Adrenal gland (tissue), 9 donors: ENCODE measurements at regions not wholly inside any gene's neighbourhood (a gene's known extent, or its start where the extent isn't known, plus 50 kb on each side); places are given as distances from the start of the nearest gene placed in this dataset.
A peak's percentile ranks its signal among the peaks of the same experiment; 100 is the strongest.

Source experiments
- DNase-seq, 7 donors: peaks; one replicate each; pipeline ENCODE4 v3.0.0-alpha.2; 2019 to 2020
- H3K27ac ChIP-seq, 5 donors: fragments of 200-600 bp; sonication (generic) in 4 of 5; 1 replicate in 3 of 5; 2 replicates in 2 of 5; pipeline versions ENCODE4 v1.5.1 to v1.8.0; 2016 to 2020; ENCODE audit warnings: mild to moderate bottlenecking in 1 of 5
- H3K27me3 ChIP-seq: fragments of 200-600 bp; 2 replicates; pipeline ENCODE4 v1.8.0; 2021
- H3K36me3 ChIP-seq, 2 donors: fragments of 200-600 bp; replicated peaks in 1 of 2; 1 replicate in 1 of 2; 2 replicates in 1 of 2; pipeline versions ENCODE4 v1.5.1 to v1.8.0; 2018 to 2022
- H3K4me1 ChIP-seq, 2 donors: fragments of 200-600 bp; replicated peaks in 1 of 2; 1 replicate in 1 of 2; 2 replicates in 1 of 2; pipeline versions ENCODE4 v1.5.1 to v1.8.0; 2018 to 2021
- H3K4me3 ChIP-seq, 4 donors: fragments of 200-600 bp; sonication (generic) in 3 of 4; one replicate each; pipeline ENCODE4 v1.5.1; 2016 to 2018
- H3K9me3 ChIP-seq, 3 donors: fragments of 200-600 bp; sonication (generic) in 1 of 3; replicated peaks in 1 of 3; 1 replicate in 2 of 3; 2 replicates in 1 of 3; pipeline versions ENCODE4 v1.5.1 to v1.8.0; 2016 to 2021
- POLR2A ChIP-seq, 2 donors: fragments of 450-650 bp; IDR thresholded peaks; one replicate each; pipeline ENCODE4 v1.6.1; 2017; ENCODE audit warnings: antibody characterized with exemption in 2 of 2, mild to moderate bottlenecking in 2 of 2, moderate library complexity in 1 of 2
- WGBS, 4 donors: extraction: QIAGEN DNeasy Blood & Tissue Kit in 2 of 4; methylation state at CpG; one replicate each; pipeline versions ENCODE4 v1.1.5 to v1.1.7; 2013 to 2017; 5-methylcytosine and 5-hydroxymethylcytosine counted together
- intact Hi-C, 2 donors: fragments of 100-400 bp; cut with DNase I; formaldehyde crosslinking; loops; one replicate each; pipeline versions ENCODE4 v1.14.1 to v1.15.0; 2022 to 2023
- TF ChIP-seq, protein P1 (sequence below), 6 experiments: fragments of 450-650 bp in 4 of 6; fragments of 200-600 bp in 2 of 6; sonication (generic) in 1 of 6; IDR thresholded peaks; 1 replicate in 5 of 6; 2 replicates in 1 of 6; pipeline versions ENCODE4 v1.5.1 to v1.8.0; 2016 to 2021; ENCODE audit warnings: antibody characterized with exemption in 6 of 6, mild to moderate bottlenecking in 2 of 6, moderate library complexity in 1 of 6
- donor health status: healthy with polysubstance abuse.
- donor health status: Bipolar disorder and iron deficiency.
- donor health status: DM: yes; HTN: yes; CAD: no.
- donor health status: DM: no; HTN: no; CAD: no.
- donor health status: DM: no; HTN: no; CAD: no.

DNA sequence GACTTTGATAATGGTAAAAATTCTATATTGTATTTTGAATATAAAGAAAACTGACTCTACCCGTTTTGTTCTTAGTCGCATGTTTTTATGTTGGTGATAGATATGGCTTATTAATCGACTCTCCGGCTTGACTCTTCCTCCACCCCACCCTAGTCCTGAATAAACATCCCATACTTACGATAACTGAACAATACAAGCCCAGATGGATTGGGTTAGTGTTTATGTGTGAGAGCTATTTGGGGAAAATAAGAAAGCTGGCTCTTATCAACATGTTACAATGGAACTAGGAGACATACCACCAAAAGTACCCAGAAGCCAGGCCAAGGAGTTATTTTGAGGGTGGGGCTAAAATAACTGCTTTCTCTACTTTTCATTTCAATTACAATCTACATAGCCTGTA lies 796.3 kb downstream of the DIAPH3 start:
- no peak overlapping the region for H3K4me3 ChIP-seq
- peaks cover 0 to 11% of the 10 kb centered on the region in 2 donors for H3K4me1 ChIP-seq
- H3K9me3 ChIP-seq, result no peaks in the 10 kb centered on the region
- H3K36me3 ChIP-seq, result no peaks in the 10 kb centered on the region
- H3K27ac ChIP-seq, result no peak overlapping the region
- TF ChIP-seq, protein P1, sequence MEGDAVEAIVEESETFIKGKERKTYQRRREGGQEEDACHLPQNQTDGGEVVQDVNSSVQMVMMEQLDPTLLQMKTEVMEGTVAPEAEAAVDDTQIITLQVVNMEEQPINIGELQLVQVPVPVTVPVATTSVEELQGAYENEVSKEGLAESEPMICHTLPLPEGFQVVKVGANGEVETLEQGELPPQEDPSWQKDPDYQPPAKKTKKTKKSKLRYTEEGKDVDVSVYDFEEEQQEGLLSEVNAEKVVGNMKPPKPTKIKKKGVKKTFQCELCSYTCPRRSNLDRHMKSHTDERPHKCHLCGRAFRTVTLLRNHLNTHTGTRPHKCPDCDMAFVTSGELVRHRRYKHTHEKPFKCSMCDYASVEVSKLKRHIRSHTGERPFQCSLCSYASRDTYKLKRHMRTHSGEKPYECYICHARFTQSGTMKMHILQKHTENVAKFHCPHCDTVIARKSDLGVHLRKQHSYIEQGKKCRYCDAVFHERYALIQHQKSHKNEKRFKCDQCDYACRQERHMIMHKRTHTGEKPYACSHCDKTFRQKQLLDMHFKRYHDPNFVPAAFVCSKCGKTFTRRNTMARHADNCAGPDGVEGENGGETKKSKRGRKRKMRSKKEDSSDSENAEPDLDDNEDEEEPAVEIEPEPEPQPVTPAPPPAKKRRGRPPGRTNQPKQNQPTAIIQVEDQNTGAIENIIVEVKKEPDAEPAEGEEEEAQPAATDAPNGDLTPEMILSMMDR (IDR thresholded peaks at IDR 0.05), result no peak
- no peak for TF ChIP-seq POLR2A (IDR thresholded peaks at IDR 0.05)
- DNase-seq, result no peak
- WGBS, 4 donors, result 79 to 88% (median 86%) methylated on average over 5 of the region's 5 CpGs
- H3K27me3 ChIP-seq, result no peaks in the 10 kb centered on the region
- intact Hi-C loops, result no loop called here

GRCh38 chr13:59367904-59368303 lies 795.8 kb downstream of the DIAPH3 start:
- no peak overlapping the region for H3K27ac ChIP-seq
- no peak for DNase-seq
- 82 to 98% (median 86%) methylated on average over 3 of the region's 3 CpGs for WGBS, 4 donors
- H3K4me1 ChIP-seq, result peaks cover 0 to 11% of the 10 kb centered on the region in 2 donors
- H3K27me3 ChIP-seq, result no peaks in the 10 kb centered on the region
- no peaks in the 10 kb centered on the region for H3K36me3 ChIP-seq
- no peak for TF ChIP-seq POLR2A (IDR thresholded peaks at IDR 0.05)
- TF ChIP-seq, protein P1 (IDR thresholded peaks at IDR 0.05), result no peak
- no peaks in the 10 kb centered on the region for H3K9me3 ChIP-seq
- no peak overlapping the region for H3K4me3 ChIP-seq
- intact Hi-C loops, result no loop called here

GRCh38 chr13:59368693-59369092 lies 795.0 kb downstream of the DIAPH3 start:
- 30 to 38% (median 32%) methylated on average over 3 of the region's 3 CpGs for WGBS, 4 donors
- Histone ChIP-seq H3K9me3 (no peaks in the 10 kb centered on the region), H3K27ac (peak overlapping the region in 2 of 5 donors; percentile 23 to 34), H3K27me3 (no peaks in the 10 kb centered on the region), H3K4me1 (peaks cover 0 to 11% of the 10 kb centered on the region in 2 donors), H3K36me3 (no peaks in the 10 kb centered on the region), H3K4me3 (no peak overlapping the region)
- no peak for DNase-seq
- intact Hi-C loops, result no loop called here
- TF ChIP-seq, protein P1 (IDR thresholded peaks at IDR 0.05), result no peak
- no peak for TF ChIP-seq POLR2A (IDR thresholded peaks at IDR 0.05)

DNA sequence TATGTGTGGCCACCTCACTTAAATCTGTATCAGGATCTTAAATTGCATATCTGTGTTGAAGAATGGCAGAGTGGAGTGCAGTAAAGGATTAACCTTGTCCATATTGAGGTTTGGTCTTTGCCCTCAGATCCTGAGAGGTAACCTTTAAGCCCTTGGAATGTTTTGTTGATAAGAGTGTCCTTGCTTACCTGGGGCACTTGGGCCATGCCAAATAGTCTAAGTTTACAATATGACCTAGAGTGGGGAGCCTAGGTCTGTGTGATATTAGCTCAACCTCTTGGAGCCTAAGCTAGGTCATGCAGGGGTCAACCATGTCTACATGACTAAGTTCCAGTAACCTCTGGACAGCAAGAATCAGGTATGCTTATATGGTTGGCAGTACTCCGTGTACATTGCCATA lies 792.5 kb downstream of the DIAPH3 start:
- TF ChIP-seq, protein P1 (IDR thresholded peaks at IDR 0.05), result no peak
- TF ChIP-seq POLR2A (IDR thresholded peaks at IDR 0.05), result no peak
- 80 to 93% (median 84%) methylated on average over 1 of the region's 1 CpG for WGBS, 4 donors
- H3K36me3 ChIP-seq, result no peaks in the 10 kb centered on the region
- intact Hi-C loops, result no loop called here
- DNase-seq, result no peak
- H3K27ac ChIP-seq, result no peak overlapping the region
- H3K27me3 ChIP-seq, result no peaks in the 10 kb centered on the region
- H3K9me3 ChIP-seq, result no peaks in the 10 kb centered on the region
- H3K4me3 ChIP-seq, result no peak overlapping the region
- H3K4me1 ChIP-seq, result peaks cover 0 to 11% of the 10 kb centered on the region in 2 donors
